ENCODE measurements at regions not wholly inside any gene's neighbourhood (a gene's known extent, or its start where the extent isn't known, plus 50 kb on each side); places are given as distances from the start of the nearest gene placed in this dataset.

GRCh38 chr6:167492100-167492449 lies 167.2 kb downstream of the TTLL2 start:
- intact Hi-C loops (cut with micrococcal nuclease), result no loop called here
- Mint-ChIP-seq H3K4me3 (no peak overlapping the region), H3K27ac (no peak overlapping the region), H3K36me3 (no peaks in the 10 kb centered on the region), H3K4me1 (no peaks in the 10 kb centered on the region), H3K9me3 (peaks cover 0 to 3% (median 0%) of the 10 kb centered on the region in 8 donors), H3K27me3 (peaks cover 7 to 23% of the 10 kb centered on the region in 2 donors)
- H3K9me3 ChIP-seq (ENCODE audit: control insufficient read depth in 1 of 2, low read length in 2 of 2), result no peaks in the 10 kb centered on the region
- H3K36me3 ChIP-seq (ENCODE audit: insufficient read depth, low read length), result no peaks in the 10 kb centered on the region
- H3K27ac ChIP-seq (ENCODE audit: low read depth, low read length), result no peak overlapping the region
- no peaks in the 10 kb centered on the region for H3K4me1 ChIP-seq (ENCODE audit: insufficient read depth, low read length)
- no peak for DNase-seq
- H3K27me3 ChIP-seq (ENCODE audit: insufficient read depth, low read length), result no peaks in the 10 kb centered on the region
- POLR2A ChIA-PET (ENCODE audit: partially characterized antibody), result no interaction called here
- CTCF ChIA-PET (ENCODE audit: partially characterized antibody), result no interaction called here
- no peak overlapping the region for H3K4me3 ChIP-seq (ENCODE audit: low read length in 2 of 2)

- no peak overlapping the region for H3K27ac ChIP-seq (ENCODE audit: low read depth, low read length)
- Mint-ChIP-seq H3K27me3 (peaks cover 5 to 18% of the 10 kb centered on the region in 2 donors), H3K4me3 (no peak overlapping the region), H3K9me3 (peaks cover 0 to 3% (median 0%) of the 10 kb centered on the region in 8 donors), H3K4me1 (no peaks in the 10 kb centered on the region), H3K27ac (no peak overlapping the region), H3K36me3 (no peaks in the 10 kb centered on the region)
- H3K4me3 ChIP-seq (ENCODE audit: low read length in 2 of 2), result no peak overlapping the region
- intact Hi-C loops (cut with micrococcal nuclease), result no loop called here
- no peaks in the 10 kb centered on the region for H3K36me3 ChIP-seq (ENCODE audit: insufficient read depth, low read length)
- H3K9me3 ChIP-seq (ENCODE audit: control insufficient read depth in 1 of 2, low read length in 2 of 2), result no peaks in the 10 kb centered on the region
- ChIA-PET POLR2A (ENCODE audit: partially characterized antibody) (no interaction called here), CTCF (ENCODE audit: partially characterized antibody) (no interaction called here)
- no peak for DNase-seq
- no peaks in the 10 kb centered on the region for H3K27me3 ChIP-seq (ENCODE audit: insufficient read depth, low read length)
- no peaks in the 10 kb centered on the region for H3K4me1 ChIP-seq (ENCODE audit: insufficient read depth, low read length)
Measured at GRCh38 chr6:167493310-167493709, 168.4 kb downstream of the TTLL2 start.

GRCh38 chr6:167493976-167494697 lies 169.3 kb downstream of the TTLL2 start:
- CTCF ChIA-PET (ENCODE audit: partially characterized antibody), result interaction anchor here (0.6 to 1.0 kb wide), 2 partner anchors 10 to 12 kb away, joined by 3 read pairs; no protein-coding TSS in a partner anchor
- intact Hi-C loops (cut with micrococcal nuclease), result no loop called here
- H3K27me3 Mint-ChIP-seq, result peaks cover 5 to 16% of the 10 kb centered on the region in 2 donors
- H3K4me3 Mint-ChIP-seq, result no peak overlapping the region
- H3K9me3 Mint-ChIP-seq, result peaks cover 0 to 3% (median 0%) of the 10 kb centered on the region in 8 donors
- H3K9me3 ChIP-seq (ENCODE audit: control insufficient read depth in 1 of 2, low read length in 2 of 2), result no peaks in the 10 kb centered on the region
- POLR2A ChIA-PET (ENCODE audit: partially characterized antibody), result no interaction called here
- H3K4me1 ChIP-seq (ENCODE audit: insufficient read depth, low read length), result no peaks in the 10 kb centered on the region
- DNase-seq, result no peak
- no peaks in the 10 kb centered on the region for H3K4me1 Mint-ChIP-seq
- H3K27ac Mint-ChIP-seq, result no peak overlapping the region
- no peaks in the 10 kb centered on the region for H3K27me3 ChIP-seq (ENCODE audit: insufficient read depth, low read length)
- H3K4me3 ChIP-seq (ENCODE audit: low read length in 2 of 2), result no peak overlapping the region
- H3K27ac ChIP-seq (ENCODE audit: low read depth, low read length), result no peak overlapping the region
- H3K36me3 ChIP-seq (ENCODE audit: insufficient read depth, low read length), result no peaks in the 10 kb centered on the region
- no peaks in the 10 kb centered on the region for H3K36me3 Mint-ChIP-seq

GRCh38 chr6:167494698-167495435 lies 170.0 kb downstream of the TTLL2 start:
- POLR2A ChIA-PET (ENCODE audit: partially characterized antibody), result no interaction called here

GRCh38 chr6:167495506-167496401 lies 170.9 kb downstream of the TTLL2 start:
- H3K27me3 Mint-ChIP-seq, result peaks cover 5 to 16% of the 10 kb centered on the region in 2 donors
- no peak overlapping the region for H3K4me3 Mint-ChIP-seq
- H3K27me3 ChIP-seq (ENCODE audit: insufficient read depth, low read length), result no peaks in the 10 kb centered on the region
- DNase-seq, result no peak
- CTCF ChIA-PET (ENCODE audit: partially characterized antibody), result no interaction called here
- H3K4me1 ChIP-seq (ENCODE audit: insufficient read depth, low read length), result no peaks in the 10 kb centered on the region
- H3K4me3 ChIP-seq (ENCODE audit: low read length in 2 of 2), result no peak overlapping the region
- no peaks in the 10 kb centered on the region for H3K36me3 Mint-ChIP-seq
- H3K36me3 ChIP-seq (ENCODE audit: insufficient read depth, low read length), result no peaks in the 10 kb centered on the region
- H3K9me3 ChIP-seq (ENCODE audit: control insufficient read depth in 1 of 2, low read length in 2 of 2), result no peaks in the 10 kb centered on the region
- POLR2A ChIA-PET (ENCODE audit: partially characterized antibody), result no interaction called here
- no peak overlapping the region for H3K27ac Mint-ChIP-seq
- intact Hi-C loops (cut with micrococcal nuclease), result no loop called here
- no peak overlapping the region for H3K27ac ChIP-seq (ENCODE audit: low read depth, low read length)
- peaks cover 0 to 3% (median 0%) of the 10 kb centered on the region in 8 donors for H3K9me3 Mint-ChIP-seq
- no peaks in the 10 kb centered on the region for H3K4me1 Mint-ChIP-seq

More at GRCh38 chr6:167494698-167495435, 170.0 kb downstream of the TTLL2 start:
- Mint-ChIP-seq H3K4me3 (no peak overlapping the region), H3K36me3 (no peaks in the 10 kb centered on the region), H3K27me3 (peaks cover 5 to 16% of the 10 kb centered on the region in 2 donors), H3K4me1 (no peaks in the 10 kb centered on the region), H3K27ac (no peak overlapping the region), H3K9me3 (peaks cover 0 to 3% (median 0%) of the 10 kb centered on the region in 8 donors)
- CTCF ChIA-PET (ENCODE audit: partially characterized antibody), result interaction anchor here (1.0 kb wide), 1 partner anchor 11 kb away, joined by 3 read pairs; no protein-coding TSS in a partner anchor
- Histone ChIP-seq H3K4me1 (ENCODE audit: insufficient read depth, low read length) (no peaks in the 10 kb centered on the region), H3K4me3 (ENCODE audit: low read length in 2 of 2) (no peak overlapping the region), H3K27me3 (ENCODE audit: insufficient read depth, low read length) (no peaks in the 10 kb centered on the region), H3K9me3 (ENCODE audit: control insufficient read depth in 1 of 2, low read length in 2 of 2) (no peaks in the 10 kb centered on the region), H3K36me3 (ENCODE audit: insufficient read depth, low read length) (no peaks in the 10 kb centered on the region), H3K27ac (ENCODE audit: low read depth, low read length) (no peak overlapping the region)
- DNase-seq, result no peak
- intact Hi-C loops (cut with micrococcal nuclease), result no loop called here

GRCh38 chr6:167496707-167497106 lies 171.8 kb downstream of the TTLL2 start:
- peaks cover 0 to 3% (median 0%) of the 10 kb centered on the region in 8 donors for H3K9me3 Mint-ChIP-seq
- CTCF ChIA-PET (ENCODE audit: partially characterized antibody), result no interaction called here
- intact Hi-C loops (cut with micrococcal nuclease), result no loop called here

More at GRCh38 chr6:167496707-167497106, 171.8 kb downstream of the TTLL2 start:
- H3K9me3 ChIP-seq (ENCODE audit: control insufficient read depth in 1 of 2, low read length in 2 of 2), result no peaks in the 10 kb centered on the region
- no peaks in the 10 kb centered on the region for H3K4me1 ChIP-seq (ENCODE audit: insufficient read depth, low read length)
- Mint-ChIP-seq H3K27me3 (peaks cover 0 to 10% of the 10 kb centered on the region in 2 donors), H3K36me3 (no peaks in the 10 kb centered on the region), H3K4me1 (no peaks in the 10 kb centered on the region), H3K27ac (no peak overlapping the region), H3K4me3 (no peak overlapping the region)
- H3K27me3 ChIP-seq (ENCODE audit: insufficient read depth, low read length), result no peaks in the 10 kb centered on the region
- POLR2A ChIA-PET (ENCODE audit: partially characterized antibody), result no interaction called here
- H3K36me3 ChIP-seq (ENCODE audit: insufficient read depth, low read length), result no peaks in the 10 kb centered on the region
- no peak for DNase-seq
- no peak overlapping the region for H3K4me3 ChIP-seq (ENCODE audit: low read length in 2 of 2)
- H3K27ac ChIP-seq (ENCODE audit: low read depth, low read length), result no peak overlapping the region

All from CD4-positive, alpha-beta memory T cell (primary cell).